GM18502 (cell line): ENCODE measurements at regions not wholly inside any gene's neighbourhood (a gene's known extent, or its start where the extent isn't known, plus 50 kb on each side); places are given as distances from the start of the nearest gene placed in this dataset.

Experiments
- ATAC-seq: cut with Tn5 transposase; IDR thresholded peaks from one replicate; pipeline ENCODE4 v1.9.1; 2021; ENCODE audit warnings: mild to moderate bottlenecking; ENCODE audit not compliant: unreplicated experiment, poor library complexity

DNA sequence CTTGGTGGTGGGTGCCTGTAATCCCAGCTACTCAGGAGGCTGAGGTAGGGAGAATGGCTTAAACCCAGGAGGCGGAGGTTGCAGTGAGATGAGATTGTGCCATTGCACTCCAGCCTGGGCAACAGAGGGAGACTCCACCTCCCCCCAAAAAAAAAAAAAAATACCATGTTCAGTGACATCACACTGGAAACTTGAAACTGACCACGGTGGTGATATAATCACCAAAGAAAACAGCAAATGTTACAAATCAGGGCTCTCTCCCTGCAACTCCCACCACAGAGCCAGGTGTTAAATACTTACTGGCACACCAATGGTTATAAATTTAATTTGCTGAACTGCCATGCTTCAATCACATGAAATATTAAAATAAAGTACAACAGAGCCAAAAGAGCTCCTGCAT is 81.4 kb downstream of the ZNF608 start:
- no peak for ATAC-seq

DNA sequence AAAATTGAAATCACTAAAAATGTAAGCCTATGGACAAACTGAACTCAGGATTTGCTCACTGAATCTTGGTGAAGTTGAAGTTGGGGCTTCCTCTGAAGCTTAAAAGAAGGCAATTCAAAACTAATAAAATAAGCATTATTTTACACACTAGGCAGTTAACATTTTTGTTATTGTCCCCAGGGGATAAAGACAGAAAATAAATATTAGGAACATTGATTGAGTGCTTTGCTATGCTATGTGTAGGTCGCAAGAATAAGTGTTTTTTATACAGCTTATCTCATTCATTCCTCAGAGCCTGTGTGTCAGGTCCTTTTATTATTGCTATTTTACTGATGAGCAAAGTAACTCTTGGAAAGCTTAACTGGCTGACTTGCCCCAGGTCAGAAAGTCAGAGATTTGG is 82.2 kb downstream of the ZNF608 start:
- ATAC-seq: no peak

- ATAC-seq: no peak
Observed at GRCh38 chr5:124663101-124663506, 83.3 kb downstream of the ZNF608 start.

DNA sequence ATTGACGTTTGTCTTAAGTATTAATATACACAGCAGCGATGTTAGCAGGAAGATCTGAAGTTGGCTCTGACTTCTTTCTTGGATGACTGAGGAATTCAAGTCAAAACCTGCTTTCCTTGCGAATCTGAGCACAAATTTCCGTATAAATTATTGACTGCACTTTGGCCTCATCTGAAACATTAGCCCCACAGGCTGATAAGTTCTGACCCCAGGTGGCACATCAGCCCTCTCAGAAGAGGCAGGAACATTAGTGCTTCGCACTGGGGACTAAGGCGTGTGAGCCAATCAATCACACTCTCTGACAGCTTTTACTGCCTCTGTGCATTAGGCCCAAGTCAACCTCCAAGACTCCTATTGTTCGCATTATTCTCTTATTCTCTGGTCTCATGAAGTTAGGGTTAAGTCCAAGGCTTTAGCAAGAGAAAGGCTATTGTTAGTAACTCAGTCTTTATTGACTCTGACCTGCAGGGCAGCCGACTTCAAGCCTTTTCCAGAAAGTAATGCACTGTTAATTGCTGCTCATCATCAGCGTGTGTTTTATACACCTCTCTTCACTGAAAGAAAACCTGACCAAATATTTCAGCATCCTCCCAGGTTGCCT is 84.2 kb downstream of the ZNF608 start:
- no peak for ATAC-seq

- ATAC-seq: no peak
Observed at GRCh38 chr5:124661317-124662141, 84.9 kb downstream of the ZNF608 start.

GRCh38 chr5:124660229-124661093 is 86.0 kb downstream of the ZNF608 start:
- ATAC-seq: no peak

DNA sequence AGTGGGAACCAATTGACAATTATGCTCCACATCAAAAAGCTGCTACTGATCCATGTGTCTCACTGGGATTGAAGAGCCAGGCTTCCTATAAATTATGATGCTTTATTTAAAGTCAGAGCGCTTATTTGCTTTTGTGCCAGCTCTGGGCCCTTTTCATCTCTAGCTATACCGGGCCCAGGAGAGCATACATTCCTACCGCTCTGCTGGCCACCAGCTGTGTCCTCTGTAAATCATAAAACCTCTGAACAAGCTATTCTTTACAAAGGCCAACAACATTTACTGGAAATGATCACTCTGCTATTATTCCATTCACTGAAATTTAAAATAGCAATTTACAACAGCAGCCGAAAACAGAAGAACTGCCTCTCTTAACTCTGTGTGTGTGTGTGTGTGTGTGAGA is 86.6 kb downstream of the ZNF608 start:
- no peak for ATAC-seq

GRCh38 chr5:124658867-124659557 is 87.4 kb downstream of the ZNF608 start:
- ATAC-seq: no peak

DNA sequence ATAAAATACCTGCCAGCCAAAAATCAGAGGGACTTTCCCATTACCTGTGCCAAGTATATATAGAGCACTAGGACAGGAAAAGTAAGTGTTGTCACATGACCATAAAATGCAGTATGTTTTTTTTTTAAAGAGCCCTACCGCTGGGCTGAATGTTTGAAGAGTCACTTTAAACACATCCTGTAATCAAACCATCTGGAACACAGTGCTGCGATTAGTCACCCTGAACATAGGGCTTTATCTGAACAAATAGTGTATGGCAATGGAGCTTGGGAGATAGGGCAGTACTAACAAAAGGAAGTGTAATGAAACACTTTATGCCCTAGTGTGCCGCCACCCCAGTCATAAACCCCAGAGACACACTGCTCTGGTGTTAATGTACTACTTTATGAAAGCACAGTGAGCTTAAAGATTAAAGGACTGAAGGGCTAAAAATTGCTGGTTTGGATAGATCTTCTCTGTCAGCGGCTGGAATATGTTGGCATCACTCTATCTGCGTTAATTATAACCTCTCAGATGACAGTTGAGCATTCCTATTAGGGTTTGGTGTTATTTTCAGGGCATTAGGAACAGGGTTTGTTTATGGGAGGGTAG is 90.4 kb downstream of the ZNF608 start:
- ATAC-seq: no peak

DNA sequence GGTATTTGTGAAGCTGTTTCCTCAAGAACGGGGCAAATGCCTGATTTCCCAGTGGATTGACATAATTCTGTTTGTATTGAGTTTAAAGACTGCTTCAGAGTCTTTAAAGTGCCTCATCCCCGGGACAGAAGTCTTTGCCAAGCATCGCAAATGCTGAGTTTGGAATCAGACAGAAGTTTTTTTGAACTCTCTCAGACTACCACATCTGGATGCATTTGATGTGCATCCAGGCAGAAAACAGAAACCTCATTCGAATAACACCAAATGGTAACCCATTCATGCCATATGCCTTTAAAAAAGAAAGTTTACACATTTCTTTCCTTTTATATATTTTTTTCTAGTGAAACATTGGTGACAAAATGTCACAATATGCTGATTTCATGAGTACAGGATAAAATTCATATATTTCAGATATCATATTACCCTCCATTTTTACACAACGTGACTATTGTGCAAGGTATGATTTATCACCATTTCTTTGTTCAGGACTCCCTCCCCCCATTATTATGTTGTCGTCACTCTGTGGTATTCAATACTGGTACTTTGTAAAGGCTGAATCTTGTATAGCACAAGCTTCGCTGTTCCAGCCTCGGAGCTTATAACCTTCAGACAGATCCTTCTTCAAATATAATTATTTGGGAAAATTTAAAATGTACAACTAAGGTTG is 91.1 kb downstream of the ZNF608 start:
- ATAC-seq: no peak

DNA sequence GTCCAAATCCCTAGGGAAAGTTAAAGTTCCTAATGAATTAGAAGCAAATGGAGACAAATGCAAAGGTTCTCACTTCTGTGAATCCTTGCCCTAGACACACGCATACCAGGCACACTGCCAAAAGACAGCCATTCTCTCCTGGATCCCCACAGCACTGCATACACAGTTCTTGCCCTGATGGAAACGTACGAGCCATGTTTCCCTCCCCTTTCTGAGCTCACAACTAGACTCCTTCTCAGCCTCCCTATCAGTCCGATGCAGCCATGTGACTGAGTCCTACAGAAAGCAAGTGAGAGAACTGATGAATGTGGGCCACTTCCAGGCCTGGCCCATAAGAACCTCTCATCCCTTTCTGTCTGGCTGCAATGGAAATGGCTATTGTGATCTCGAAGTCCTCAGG is 92.0 kb downstream of the ZNF608 start:
- no peak for ATAC-seq

GRCh38 chr5:124653666-124654065 is 92.8 kb downstream of the ZNF608 start:
- ATAC-seq: no peak

GRCh38 chr5:124652892-124653441 is 93.5 kb downstream of the ZNF608 start:
- no peak for ATAC-seq

GRCh38 chr5:124652514-124652819 is 94.0 kb downstream of the ZNF608 start:
- ATAC-seq: no peak

GRCh38 chr5:124651663-124652513 is 94.6 kb downstream of the ZNF608 start:
- peak; percentile 36 for ATAC-seq

- no peak for ATAC-seq
Observed at GRCh38 chr5:124650951-124651662, 95.3 kb downstream of the ZNF608 start.

GRCh38 chr5:124650147-124650561 is 96.3 kb downstream of the ZNF608 start:
- peak; percentile 74 for ATAC-seq
